Glomerular visceral epithelial cell (primary cell): ENCODE measurements at regions not wholly inside any gene's neighbourhood (a gene's known extent, or its start where the extent isn't known, plus 50 kb on each side); places are given as distances from the start of the nearest gene placed in this dataset.
"Not testable (repeated sequence)": the region's sequence is repeated elsewhere in the genome, so short reads cannot be mapped to it uniquely, and the experiment has no call there.

Experiments
- DNase-seq: peaks from one replicate; pipeline ENCODE4 v3.0.0-alpha.2; 2016; ENCODE audit errors: extremely low spot score

DNA sequence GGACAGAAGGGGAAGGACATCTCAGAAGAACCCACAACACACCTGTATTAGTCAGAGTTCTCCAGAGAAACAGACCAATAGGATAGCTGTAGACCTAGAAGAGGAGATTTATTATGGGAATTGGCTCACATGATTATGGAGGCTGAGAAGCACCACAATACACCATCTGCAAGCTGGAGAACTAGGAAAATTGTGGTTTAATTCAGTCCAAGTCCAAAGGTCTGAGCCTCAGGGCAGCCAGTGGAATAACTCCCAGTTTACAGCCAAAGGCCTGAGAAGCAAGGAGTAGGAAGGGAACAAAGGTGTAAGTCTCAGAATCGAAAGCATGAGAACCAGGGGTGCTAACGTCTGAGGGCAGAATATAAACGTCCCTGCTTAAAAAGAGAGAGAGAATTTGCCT, 99.6 kb upstream of the AUTS2 start:
- no peak for DNase-seq

DNA sequence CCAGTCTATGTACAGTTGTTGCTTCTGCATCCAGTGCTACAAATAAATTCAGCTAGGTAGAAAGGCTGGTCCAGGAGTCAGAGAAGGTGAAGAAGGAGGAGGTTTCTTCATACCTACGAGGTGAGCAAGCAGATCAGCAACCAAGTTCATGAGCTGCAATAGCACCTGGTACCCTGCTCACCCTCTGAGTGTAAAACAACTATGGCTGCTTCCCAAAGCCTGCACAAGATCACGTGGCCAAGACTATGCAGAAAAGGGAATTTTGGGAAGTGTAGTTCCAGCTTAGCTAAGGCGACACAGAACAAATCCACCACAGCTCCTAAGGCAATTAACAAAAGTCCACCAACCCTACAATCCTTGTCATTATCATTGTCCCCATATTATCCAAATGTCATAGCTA, 95.9 kb upstream of the AUTS2 start:
- DNase-seq = no peak

- DNase-seq = no peak
These were observed 93.4 kb upstream of the AUTS2 start for GRCh38 chr7:69504733-69505420.

- no peak for DNase-seq
These were observed 89.5 kb upstream of the AUTS2 start for GRCh38 chr7:69508736-69509135.

DNA sequence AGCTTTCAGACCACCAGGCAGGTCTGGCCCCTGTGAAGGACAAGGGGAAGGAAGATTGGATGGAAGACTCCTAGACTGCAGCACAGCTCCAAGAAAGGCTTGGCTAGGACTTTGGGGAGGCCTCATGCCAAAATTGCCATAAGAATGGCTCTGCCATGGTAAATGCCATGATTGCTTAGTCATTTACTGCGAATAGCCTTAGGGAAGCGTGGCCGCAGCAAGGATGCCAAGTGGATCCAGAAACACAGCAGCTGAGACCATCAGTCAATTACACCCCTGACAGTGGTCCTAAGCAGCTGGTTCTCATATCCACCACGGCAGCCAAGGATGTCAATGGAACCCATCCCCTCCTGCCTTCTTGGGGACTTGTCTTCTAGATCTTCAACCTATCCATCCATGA, 88.2 kb upstream of the AUTS2 start:
- no peak for DNase-seq

- DNase-seq = no peak
These were observed 82.6 kb upstream of the AUTS2 start for GRCh38 chr7:69515495-69516212.

- DNase-seq = no peak
These were observed 81.9 kb upstream of the AUTS2 start for GRCh38 chr7:69516238-69516820.

- no peak for DNase-seq
These were observed 80.1 kb upstream of the AUTS2 start for GRCh38 chr7:69517985-69518704.

DNA sequence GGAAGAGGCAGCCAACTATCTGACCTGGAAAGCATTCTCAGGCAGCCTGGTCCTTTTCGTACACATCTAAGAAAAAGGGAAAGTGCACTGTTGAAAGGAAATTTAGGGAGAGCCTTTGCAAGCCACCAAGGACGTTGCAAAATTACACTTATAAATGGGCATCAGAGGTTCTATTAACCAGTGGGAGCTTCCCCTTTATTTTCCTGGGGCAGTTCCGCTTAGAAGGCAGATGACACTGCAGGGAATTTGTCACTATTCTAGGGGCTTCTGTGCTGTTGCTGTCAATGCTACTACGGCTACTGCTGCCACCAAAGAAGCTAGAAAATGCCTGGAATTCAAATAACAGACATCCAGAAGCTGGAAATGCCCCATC, 79.6 kb upstream of the AUTS2 start:
- no peak for DNase-seq

DNA sequence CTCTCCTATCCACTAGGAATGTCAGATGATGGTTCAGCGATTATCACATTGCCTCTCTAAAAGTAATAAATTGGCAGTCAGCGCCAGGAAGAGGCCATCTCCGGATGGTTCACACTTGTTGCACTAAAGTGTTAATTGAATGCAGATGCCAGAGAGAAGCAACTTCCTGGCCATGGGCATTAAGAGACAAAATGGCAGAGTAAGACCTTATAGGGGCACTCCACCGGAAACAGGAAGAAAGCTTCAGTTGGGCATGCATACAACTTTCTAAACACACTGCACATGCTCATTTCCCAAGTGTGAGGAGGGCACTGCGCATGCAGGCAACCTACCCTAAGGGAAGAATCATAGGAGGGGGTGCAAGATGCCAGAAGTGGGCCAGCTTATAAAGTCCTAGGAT, 71.7 kb upstream of the AUTS2 start:
- DNase-seq = no peak

DNA sequence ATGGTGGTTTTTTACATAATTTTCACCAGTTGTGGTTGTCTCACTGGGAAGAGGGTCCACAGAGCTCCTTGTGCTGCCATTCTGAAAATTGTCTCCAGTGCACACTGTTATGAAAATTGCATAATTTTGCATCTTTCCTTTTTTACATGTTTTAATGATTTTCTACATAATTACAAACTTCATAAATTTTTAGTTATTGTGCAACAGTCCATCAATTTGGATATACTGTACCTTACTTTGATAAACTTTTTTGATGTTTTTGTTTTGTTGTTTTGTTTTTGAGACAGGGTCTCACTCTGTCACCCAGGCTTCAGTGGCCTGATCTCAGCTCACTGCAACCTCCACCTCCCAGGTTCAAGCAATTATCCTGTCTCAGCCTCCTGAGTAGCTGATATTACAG, 70.6 kb upstream of the AUTS2 start:
- no peak for DNase-seq

DNA sequence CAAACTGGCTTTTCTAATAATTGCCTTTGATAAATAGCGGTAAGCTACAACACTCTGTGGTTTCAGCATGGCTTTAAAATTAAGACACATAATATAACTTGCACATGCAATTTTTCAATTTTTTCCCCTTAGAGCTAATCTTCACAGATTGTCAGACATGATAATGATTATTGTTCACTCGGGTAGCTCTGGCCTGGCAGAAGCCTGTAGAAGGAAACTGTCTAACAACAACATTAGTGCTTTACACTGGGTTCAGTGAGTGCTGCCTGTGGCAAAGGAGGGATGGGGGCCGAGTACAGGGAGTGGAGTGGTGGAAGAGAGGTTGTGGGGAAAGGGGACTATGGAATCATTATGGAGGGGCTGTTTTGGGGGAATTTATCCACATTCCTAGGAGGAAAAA, 67.2 kb upstream of the AUTS2 start:
- no peak for DNase-seq

DNA sequence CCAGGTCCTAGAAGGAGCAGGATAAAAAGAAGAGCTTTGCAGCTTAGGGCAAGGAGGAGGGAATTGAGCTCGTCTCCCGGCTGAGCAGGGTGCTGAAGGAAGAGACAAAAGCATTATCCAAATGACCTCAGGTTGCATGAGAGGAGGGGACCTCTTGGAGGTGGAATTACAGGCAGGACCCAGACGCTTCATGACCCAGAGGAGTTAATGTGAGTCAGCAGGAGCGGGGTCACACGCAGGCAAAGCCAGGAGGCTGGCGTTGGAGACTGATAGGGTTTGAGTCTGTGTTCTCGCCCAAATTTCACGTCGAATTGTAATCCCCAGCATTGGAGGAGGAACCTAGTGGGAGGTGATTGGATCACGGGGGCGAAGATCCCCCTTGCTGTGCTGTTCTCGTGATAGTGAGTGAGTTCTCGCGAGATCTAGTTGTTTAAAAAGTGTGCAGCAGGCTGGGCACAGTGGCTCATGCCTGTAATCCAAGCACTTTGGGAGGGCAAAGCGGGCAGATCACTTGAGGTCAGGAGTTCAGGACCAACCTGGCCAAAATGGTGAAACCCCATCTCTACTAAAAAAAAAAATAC, 63.7 kb upstream of the AUTS2 start:
- no peak for DNase-seq

DNA sequence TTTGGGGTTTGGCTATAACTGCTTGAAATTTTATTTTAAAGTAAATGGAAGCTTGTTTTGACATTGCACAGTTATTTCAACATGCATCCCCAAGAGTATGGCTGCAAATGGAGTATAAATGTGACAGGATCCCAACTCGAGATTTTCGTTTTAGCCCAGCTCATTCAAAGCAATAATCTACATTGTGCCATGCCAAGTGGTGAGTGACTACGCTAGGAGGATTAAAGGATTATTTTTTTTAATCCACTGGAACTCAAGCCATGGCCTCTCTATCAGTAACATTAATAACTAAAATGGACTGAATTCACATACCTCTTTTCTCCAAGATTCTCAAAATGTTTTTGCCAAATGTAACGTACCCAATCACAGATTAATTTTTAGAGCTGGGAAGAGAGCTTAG, 60.6 kb upstream of the AUTS2 start:
- DNase-seq = no peak

GRCh38 chr7:69539531-69539930, 58.7 kb upstream of the AUTS2 start:
- no peak for DNase-seq

- no peak for DNase-seq
These were observed 58.0 kb upstream of the AUTS2 start for GRCh38 chr7:69540287-69540686.

- not testable (repeated sequence) for DNase-seq
These were observed 56.4 kb upstream of the AUTS2 start for GRCh38 chr7:69541779-69542432.

- no peak for DNase-seq
These were observed 53.1 kb upstream of the AUTS2 start for GRCh38 chr7:69545175-69545574.
